Liver (tissue), 8 donors: ENCODE measurements at regions not wholly inside any gene's neighbourhood (a gene's known extent, or its start where the extent isn't known, plus 50 kb on each side); places are given as distances from the start of the nearest gene placed in this dataset.
A peak's percentile ranks its signal among the peaks of the same experiment; 100 is the strongest.

ENCODE experiments used
- DNase-seq: peaks from one replicate; pipeline ENCODE4 v3.0.0-alpha.2; 2017; ENCODE audit warnings: low spot score
- H3K27ac ChIP-seq, 2 donors: one replicate each; pipeline ENCODE4 v1.7.0; 2013; ENCODE audit warnings: inconsistent platforms in 2 of 2, low read length in 2 of 2, control low read depth in 1 of 2, low read depth in 1 of 2, mild to moderate bottlenecking in 1 of 2
- H3K27me3 ChIP-seq, 4 donors: one replicate each; pipeline versions ENCODE4 v1.6.1 to v1.7.0; 2013; ENCODE audit warnings: low read length in 3 of 4, inconsistent platforms in 1 of 4, mild to moderate bottlenecking in 1 of 4, moderate library complexity in 1 of 4; ENCODE audit not compliant: control insufficient read depth in 4 of 4, insufficient read depth in 4 of 4
- H3K36me3 ChIP-seq, 4 donors: one replicate each; pipeline versions ENCODE4 v1.6.1 to v1.7.0; 2013; ENCODE audit warnings: low read length in 3 of 4, mild to moderate bottlenecking in 3 of 4, low read depth in 1 of 4, moderate library complexity in 1 of 4; ENCODE audit not compliant: control insufficient read depth in 4 of 4, insufficient read depth in 3 of 4
- H3K4me1 ChIP-seq, 4 donors: one replicate each; pipeline versions ENCODE4 v1.6.1 to v1.7.0; 2013; ENCODE audit warnings: low read length in 3 of 4, mild to moderate bottlenecking in 3 of 4, moderate library complexity in 1 of 4; ENCODE audit not compliant: control insufficient read depth in 4 of 4, insufficient read depth in 4 of 4
- H3K4me3 ChIP-seq, 3 donors: one replicate each; pipeline versions ENCODE4 v1.6.1 to v1.7.0; 2013; ENCODE audit warnings: low read length in 3 of 3, control low read depth in 1 of 3, low read depth in 1 of 3, mild to moderate bottlenecking in 1 of 3
- H3K9ac ChIP-seq, 2 donors: one replicate each; pipeline ENCODE4 v1.7.0; 2013; ENCODE audit warnings: low read length in 2 of 2, mild to moderate bottlenecking in 2 of 2, moderate library complexity in 2 of 2, control low read depth in 1 of 2, low read depth in 1 of 2
- H3K9me3 ChIP-seq, 4 donors: one replicate each; pipeline versions ENCODE4 v1.6.1 to v1.7.0; 2013; ENCODE audit warnings: low read length in 3 of 4; ENCODE audit not compliant: control insufficient read depth in 4 of 4
- CTCF ChIP-seq: fragments of 150-350 bp; IDR thresholded peaks from 2 replicates; pipeline ENCODE4 v1.5.1; 2017; ENCODE audit warnings: improper control_type of control experiment, low read depth, low read length; ENCODE audit not compliant: missing input control
- EGR1 ChIP-seq, 2 donors: IDR thresholded peaks; 2 replicates each; pipeline ENCODE4 v1.6.1; 2016 to 2018; ENCODE audit warnings: antibody characterized with exemption in 2 of 2, low read depth in 2 of 2
- FOXA1 ChIP-seq: IDR thresholded peaks from 2 replicates; pipeline ENCODE4 v1.6.1; 2016; ENCODE audit warnings: antibody characterized with exemption
- FOXA2 ChIP-seq: IDR thresholded peaks from 2 replicates; pipeline ENCODE4 v1.6.1; 2016; ENCODE audit warnings: antibody characterized with exemption
- GABPA ChIP-seq, 2 donors: IDR thresholded peaks in 1 of 2; conservative IDR thresholded peaks in 1 of 2; 2 replicates each; pipeline ENCODE4 v1.6.1; 2016; ENCODE audit warnings: antibody characterized with exemption in 2 of 2, mild to moderate bottlenecking in 1 of 2, moderate library complexity in 1 of 2
- HNF4G ChIP-seq: IDR thresholded peaks from 2 replicates; pipeline ENCODE4 v1.6.1; 2016; ENCODE audit warnings: antibody characterized with exemption
- JUND ChIP-seq, 2 donors: IDR thresholded peaks; 2 replicates each; pipeline ENCODE4 v1.6.1; 2016; ENCODE audit warnings: antibody characterized with exemption in 2 of 2
- NR2F2 ChIP-seq: IDR thresholded peaks from 2 replicates; pipeline ENCODE4 v1.6.1; 2016; ENCODE audit warnings: antibody characterized with exemption
- RAD21 ChIP-seq, 2 donors: IDR thresholded peaks; 2 replicates each; pipeline ENCODE4 v1.6.1; 2016; ENCODE audit warnings: antibody characterized with exemption in 2 of 2, mild to moderate bottlenecking in 2 of 2
- REST ChIP-seq: IDR thresholded peaks from 2 replicates; pipeline ENCODE4 v1.6.1; 2016; ENCODE audit warnings: antibody characterized with exemption, mild to moderate bottlenecking
- RXRA ChIP-seq, 2 donors: IDR thresholded peaks; 2 replicates each; pipeline ENCODE4 v1.6.1; 2017 to 2018; ENCODE audit warnings: antibody characterized with exemption in 2 of 2, mild to moderate bottlenecking in 1 of 2
- YY1 ChIP-seq: IDR thresholded peaks from 2 replicates; pipeline ENCODE4 v1.6.1; 2016; ENCODE audit warnings: antibody characterized with exemption, mild to moderate bottlenecking
- WGBS: extraction: QIAGEN DNeasy Blood & Tissue Kit; methylation state at CpG from one replicate; pipeline ENCODE4 v1.1.7; 2013; 5-methylcytosine and 5-hydroxymethylcytosine counted together
- TF ChIP-seq, protein P1 (sequence below): IDR thresholded peaks from 2 replicates; pipeline ENCODE4 v1.6.1; 2016; ENCODE audit warnings: antibody characterized with exemption
- TF ChIP-seq, protein P2 (sequence below): IDR thresholded peaks from 2 replicates; pipeline ENCODE4 v1.6.1; 2016; ENCODE audit warnings: antibody characterized with exemption
- TF ChIP-seq, protein P3 (sequence below): IDR thresholded peaks from 2 replicates; pipeline ENCODE4 v1.6.1; 2016; ENCODE audit warnings: antibody characterized with exemption
- donor health status: healthy.
- donor health status: healthy.
- donor health status: healthy.
- donor health status: healthy.
- donor health status: healthy.

DNA sequence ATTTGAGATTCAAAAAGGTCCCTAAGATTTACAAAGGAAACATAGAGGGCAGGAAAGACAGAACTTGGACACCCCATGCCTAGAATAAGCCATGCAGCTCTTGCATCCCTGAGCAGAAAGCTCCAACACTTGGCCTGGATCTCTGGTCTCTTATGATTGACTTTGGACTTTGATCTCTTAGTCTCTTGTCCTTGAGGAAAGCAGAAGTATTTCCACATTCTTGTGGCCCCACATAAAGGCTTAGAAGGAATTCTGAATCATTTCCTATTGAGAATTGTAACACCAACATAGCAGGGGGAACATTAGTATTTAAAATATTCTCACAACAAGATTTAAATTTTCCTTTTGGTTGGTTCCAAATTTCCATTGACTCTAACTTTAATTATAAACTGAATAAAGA, 283.7 kb upstream of the PRKD1 start:
- Histone ChIP-seq H3K4me1 (no peaks in the 10 kb centered on the region), H3K36me3 (no peaks in the 10 kb centered on the region), H3K9ac (no peak overlapping the region), H3K27me3 (no peaks in the 10 kb centered on the region), H3K9me3 (no peaks in the 10 kb centered on the region), H3K4me3 (no peak overlapping the region), H3K27ac (no peak overlapping the region)
- TF ChIP-seq REST (no peak), NR2F2 (no peak)
- DNase-seq = no peak

- WGBS = 75% methylated on average over 3 of the region's 3 CpGs
- Histone ChIP-seq H3K36me3 (no peaks in the 10 kb centered on the region), H3K4me3 (no peak overlapping the region), H3K4me1 (no peaks in the 10 kb centered on the region), H3K9me3 (no peaks in the 10 kb centered on the region), H3K27ac (no peak overlapping the region), H3K27me3 (peaks cover 0 to 3% (median 0%) of the 10 kb centered on the region in 4 donors), H3K9ac (no peak overlapping the region)
- DNase-seq = no peak
- TF ChIP-seq RXRA (IDR thresholded peaks at IDR 0.05) (no peak), EGR1 (IDR thresholded peaks at IDR 0.05; ENCODE audit: low read depth in 2 of 2) (no peak), GABPA (IDR thresholded peaks at IDR 0.05 in 1 of 2, conservative IDR thresholded peaks at IDR 0.05 in 1 of 2) (no peak), NR2F2 (no peak)
- TF ChIP-seq, protein P1, sequence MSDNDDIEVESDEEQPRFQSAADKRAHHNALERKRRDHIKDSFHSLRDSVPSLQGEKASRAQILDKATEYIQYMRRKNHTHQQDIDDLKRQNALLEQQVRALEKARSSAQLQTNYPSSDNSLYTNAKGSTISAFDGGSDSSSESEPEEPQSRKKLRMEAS = no peak
- TF ChIP-seq, protein P2, sequence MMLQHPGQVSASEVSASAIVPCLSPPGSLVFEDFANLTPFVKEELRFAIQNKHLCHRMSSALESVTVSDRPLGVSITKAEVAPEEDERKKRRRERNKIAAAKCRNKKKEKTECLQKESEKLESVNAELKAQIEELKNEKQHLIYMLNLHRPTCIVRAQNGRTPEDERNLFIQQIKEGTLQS = no peak
- TF ChIP-seq, protein P3, sequence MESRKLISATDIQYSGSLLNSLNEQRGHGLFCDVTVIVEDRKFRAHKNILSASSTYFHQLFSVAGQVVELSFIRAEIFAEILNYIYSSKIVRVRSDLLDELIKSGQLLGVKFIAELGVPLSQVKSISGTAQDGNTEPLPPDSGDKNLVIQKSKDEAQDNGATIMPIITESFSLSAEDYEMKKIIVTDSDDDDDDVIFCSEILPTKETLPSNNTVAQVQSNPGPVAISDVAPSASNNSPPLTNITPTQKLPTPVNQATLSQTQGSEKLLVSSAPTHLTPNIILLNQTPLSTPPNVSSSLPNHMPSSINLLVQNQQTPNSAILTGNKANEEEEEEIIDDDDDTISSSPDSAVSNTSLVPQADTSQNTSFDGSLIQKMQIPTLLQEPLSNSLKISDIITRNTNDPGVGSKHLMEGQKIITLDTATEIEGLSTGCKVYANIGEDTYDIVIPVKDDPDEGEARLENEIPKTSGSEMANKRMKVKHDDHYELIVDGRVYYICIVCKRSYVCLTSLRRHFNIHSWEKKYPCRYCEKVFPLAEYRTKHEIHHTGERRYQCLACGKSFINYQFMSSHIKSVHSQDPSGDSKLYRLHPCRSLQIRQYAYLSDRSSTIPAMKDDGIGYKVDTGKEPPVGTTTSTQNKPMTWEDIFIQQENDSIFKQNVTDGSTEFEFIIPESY = no peak
These were observed 286.4 kb upstream of the PRKD1 start for GRCh38 chr14:30214014-30214413.

- H3K4me1 ChIP-seq = no peaks in the 10 kb centered on the region
- H3K9ac ChIP-seq = no peak overlapping the region
- H3K36me3 ChIP-seq = no peaks in the 10 kb centered on the region
- no peaks in the 10 kb centered on the region for H3K9me3 ChIP-seq
- no peak for DNase-seq
- H3K27ac ChIP-seq = no peak overlapping the region
- WGBS = 3% methylated on average over 2 of the region's 2 CpGs
- no peak overlapping the region for H3K4me3 ChIP-seq
- H3K27me3 ChIP-seq = peaks cover 0 to 3% (median 0%) of the 10 kb centered on the region in 4 donors
- no peak for TF ChIP-seq FOXA2
- TF ChIP-seq YY1 = no peak
- TF ChIP-seq, protein P3 = no peak
- TF ChIP-seq HNF4G = no peak
- peak; percentile 55 for TF ChIP-seq CTCF
- TF ChIP-seq JUND (IDR thresholded peaks at IDR 0.05) = no peak
- peak; percentile 89 to 91 for TF ChIP-seq RAD21 (IDR thresholded peaks at IDR 0.05)
- no peak for TF ChIP-seq EGR1 (IDR thresholded peaks at IDR 0.05; ENCODE audit: low read depth in 2 of 2)
- no peak for TF ChIP-seq NR2F2
- no peak for TF ChIP-seq FOXA1
These were observed 286.9 kb upstream of the PRKD1 start for GRCh38 chr14:30214461-30215090.
